A673 (cell line): ENCODE measurements at regions not wholly inside any gene's neighbourhood (a gene's known extent, or its start where the extent isn't known, plus 50 kb on each side); places are given as distances from the start of the nearest gene placed in this dataset.

Source experiments
- BruUV-seq: library from RNA; stranded (reverse); fragments of 400-500 nt; replicated peaks from 2 replicates; lab custom pipeline; 2021; lab: Mats Ljungman, UMichigan
- CTCF ChIA-PET: fragments of 300-600 bp; sonication (Branson Sonifier 250); formaldehyde crosslinking; loops from one replicate; lab custom pipeline; 2022; ENCODE audit warnings: antibody characterized with exemption; lab: Charles Lee
- POLR2A ChIA-PET: fragments of 300-600 bp; sonication (Branson Sonifier 250); formaldehyde crosslinking; loops from one replicate; lab custom pipeline; 2022; ENCODE audit warnings: antibody characterized with exemption; ENCODE audit not compliant: low non-redundant PET; lab: Charles Lee
- DNase-seq: peaks from one replicate; pipeline ENCODE4 v3.0.0-alpha.2; 2015; ENCODE audit warnings: low spot score
- H3K27ac ChIP-seq: fragments of 200-600 bp; sonication (generic); 2 replicates; pipeline ENCODE4 v1.5.1; 2016; ENCODE audit warnings: mixed run types, low read depth, mild to moderate bottlenecking, mixed read lengths, antibody characterized with exemption, low read length; ENCODE audit not compliant: poor library complexity, severe bottlenecking
- H3K27me3 ChIP-seq: fragments of 200-600 bp; sonication (generic); replicated peaks from 2 replicates; pipeline ENCODE4 v1.6.1; 2017; ENCODE audit warnings: mixed run types, low read depth, mild to moderate bottlenecking, mixed read lengths, antibody characterized with exemption, low read length; ENCODE audit not compliant: insufficient read depth, poor library complexity
- H3K36me3 ChIP-seq: fragments of 200-600 bp; sonication (generic); 2 replicates; pipeline ENCODE4 v1.6.1; 2016; ENCODE audit warnings: mixed run types, mild to moderate bottlenecking, mixed read lengths, antibody characterized with exemption, low read length; ENCODE audit not compliant: insufficient read depth, poor library complexity, severe bottlenecking
- H3K4me1 ChIP-seq: fragments of 200-600 bp; sonication (generic); 2 replicates; pipeline ENCODE4 v1.6.1; 2017; ENCODE audit warnings: mixed run types, mild to moderate bottlenecking, mixed read lengths, antibody characterized with exemption, low read length; ENCODE audit not compliant: insufficient read depth, poor library complexity, severe bottlenecking
- H3K4me3 ChIP-seq: fragments of 200-600 bp; sonication (generic); 2 replicates; pipeline ENCODE4 v1.5.1; 2016; ENCODE audit warnings: low read depth, mixed run types, mild to moderate bottlenecking, mixed read lengths, low read length; ENCODE audit not compliant: poor library complexity, severe bottlenecking
- H3K9me3 ChIP-seq: fragments of 200-600 bp; sonication (generic); 2 replicates; pipeline ENCODE4 v1.6.1; 2016; ENCODE audit warnings: mixed run types, low read depth, mild to moderate bottlenecking, mixed read lengths, antibody characterized with exemption, low read length; ENCODE audit not compliant: poor library complexity, severe bottlenecking
- CTCF ChIP-seq: fragments of 300-800, 200-600 bp; sonication (generic); conservative IDR thresholded peaks from 2 replicates; pipeline ENCODE4 v1.5.1; 2017; ENCODE audit warnings: low read depth, mild to moderate bottlenecking, antibody characterized with exemption, low read length, moderate library complexity, mixed read lengths
- EZH2 ChIP-seq: fragments of 200-600 bp; sonication (generic); IDR thresholded peaks from 2 replicates; pipeline ENCODE4 v1.6.1; 2017; ENCODE audit warnings: borderline replicate concordance, low read depth, mild to moderate bottlenecking, mixed read lengths, antibody characterized with exemption, low read length; ENCODE audit not compliant: poor library complexity, severe bottlenecking
- intact Hi-C: fragments of 100-400 bp; cut with micrococcal nuclease; formaldehyde crosslinking; loops from one replicate; pipeline ENCODE4 v1.10.0; 2022; ENCODE audit not compliant: unreplicated experiment

DNA sequence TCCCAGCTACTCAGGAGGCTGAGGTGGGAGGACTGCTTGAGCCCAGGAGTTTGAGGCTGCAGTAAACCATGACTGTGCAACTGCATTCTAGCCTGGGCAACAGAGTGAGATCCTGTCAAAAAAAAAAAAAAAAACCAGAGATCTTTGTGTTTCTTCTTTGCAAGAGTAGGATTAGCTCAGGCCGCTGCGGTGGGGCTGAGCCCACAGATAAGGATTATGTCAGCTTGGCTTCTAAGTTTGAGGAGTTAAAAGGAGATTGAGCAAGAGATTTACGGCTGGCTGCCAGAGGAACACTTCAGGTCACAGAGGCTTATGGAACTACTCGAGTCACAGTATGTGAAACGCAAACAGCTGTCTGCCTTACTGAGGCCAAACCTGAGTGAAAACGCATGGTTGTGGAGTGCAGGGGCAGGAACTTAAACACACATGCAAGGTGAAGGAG is 146.7 kb upstream of the L3MBTL4 start:
- intact Hi-C loops = no loop called here
- POLR2A ChIA-PET = no interaction called here
- H3K4me1 ChIP-seq = no peaks in the 10 kb centered on the region
- no peak overlapping the region for H3K4me3 ChIP-seq
- H3K27ac ChIP-seq = no peak overlapping the region
- H3K27me3 ChIP-seq = no peaks in the 10 kb centered on the region
- peaks cover 25% of the 10 kb centered on the region for H3K9me3 ChIP-seq
- BruUV-seq = no TSS peak
- no peaks in the 10 kb centered on the region for H3K36me3 ChIP-seq
- DNase-seq = no peak
- CTCF ChIA-PET = no interaction called here
- TF ChIP-seq CTCF (no peak), EZH2 (no peak)

- peaks cover 25% of the 10 kb centered on the region for H3K9me3 ChIP-seq
- BruUV-seq = no TSS peak
- no peak for DNase-seq
- intact Hi-C loops = no loop called here
- H3K4me3 ChIP-seq = no peak overlapping the region
- no peaks in the 10 kb centered on the region for H3K4me1 ChIP-seq
- no peak for TF ChIP-seq CTCF
- no peak for TF ChIP-seq EZH2
- H3K27me3 ChIP-seq = no peaks in the 10 kb centered on the region
- no peaks in the 10 kb centered on the region for H3K36me3 ChIP-seq
- ChIA-PET POLR2A (no interaction called here), CTCF (no interaction called here)
- no peak overlapping the region for H3K27ac ChIP-seq
Observed at GRCh38 chr18:6561862-6562291, 147.2 kb upstream of the L3MBTL4 start.

DNA sequence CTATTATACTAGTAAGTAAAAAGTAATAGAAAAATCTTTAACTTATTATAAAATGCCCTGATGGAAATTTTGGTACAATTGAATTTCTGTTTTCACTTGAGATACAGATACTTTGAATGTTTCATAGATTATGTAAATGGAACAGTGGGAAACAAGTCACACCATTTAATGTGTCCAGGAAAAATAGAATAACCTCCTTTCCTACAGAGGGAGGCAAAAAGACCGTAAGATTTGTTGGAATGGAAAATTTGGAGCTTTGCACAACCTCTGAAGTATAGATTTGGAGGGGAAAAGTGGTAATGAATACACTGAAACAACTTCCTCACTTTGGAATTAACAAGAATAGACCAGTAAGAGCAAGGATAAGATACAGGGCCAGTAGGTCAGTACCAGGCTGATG is 149.2 kb upstream of the L3MBTL4 start:
- BruUV-seq = no TSS peak
- Histone ChIP-seq H3K27me3 (no peaks in the 10 kb centered on the region), H3K27ac (no peak overlapping the region), H3K9me3 (peaks cover 30% of the 10 kb centered on the region), H3K36me3 (no peaks in the 10 kb centered on the region), H3K4me3 (no peak overlapping the region), H3K4me1 (no peaks in the 10 kb centered on the region)
- TF ChIP-seq CTCF (no peak), EZH2 (no peak)
- intact Hi-C loops = no loop called here
- CTCF ChIA-PET = no interaction called here
- POLR2A ChIA-PET = no interaction called here
- DNase-seq = no peak
